Loucy (cell line): ENCODE measurements at regions not wholly inside any gene's neighbourhood (a gene's known extent, or its start where the extent isn't known, plus 50 kb on each side); places are given as distances from the start of the nearest gene placed in this dataset.

Experiments used
- EZH2phosphoT487 ChIP-seq: fragments of 200-600 bp; IDR thresholded peaks from 2 replicates; pipeline ENCODE4 v1.6.1; 2018; ENCODE audit warnings: antibody characterized with exemption, mild to moderate bottlenecking, moderate library complexity, borderline replicate concordance
- TF ChIP-seq, protein P1 (sequence below): fragments of 200-600 bp; sonication (generic); conservative IDR thresholded peaks from 2 replicates; pipeline ENCODE4 v1.5.1; 2014; ENCODE audit warnings: mild to moderate bottlenecking, antibody characterized with exemption, low read length

DNA sequence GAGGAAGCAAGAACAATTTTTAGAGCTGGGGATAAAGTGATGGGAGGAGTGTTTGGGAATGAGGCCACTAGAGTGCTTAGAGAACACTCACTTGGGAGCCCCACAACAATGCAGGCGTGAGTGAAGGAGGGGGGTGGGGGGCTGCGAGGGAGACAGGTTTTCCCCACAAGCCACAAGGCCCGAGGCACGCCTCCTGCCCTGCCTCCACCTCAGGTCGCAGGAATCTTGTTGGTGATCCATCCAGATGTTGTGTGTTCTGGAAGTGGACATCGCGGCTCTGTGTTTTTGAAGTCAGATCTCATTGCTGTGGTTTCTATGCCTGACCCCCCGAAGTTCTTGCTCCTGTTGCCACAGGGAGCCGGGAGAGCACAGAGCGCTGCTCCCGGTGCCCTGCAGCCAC, 178.0 kb upstream of the BMPER start:
- TF ChIP-seq, protein P1, sequence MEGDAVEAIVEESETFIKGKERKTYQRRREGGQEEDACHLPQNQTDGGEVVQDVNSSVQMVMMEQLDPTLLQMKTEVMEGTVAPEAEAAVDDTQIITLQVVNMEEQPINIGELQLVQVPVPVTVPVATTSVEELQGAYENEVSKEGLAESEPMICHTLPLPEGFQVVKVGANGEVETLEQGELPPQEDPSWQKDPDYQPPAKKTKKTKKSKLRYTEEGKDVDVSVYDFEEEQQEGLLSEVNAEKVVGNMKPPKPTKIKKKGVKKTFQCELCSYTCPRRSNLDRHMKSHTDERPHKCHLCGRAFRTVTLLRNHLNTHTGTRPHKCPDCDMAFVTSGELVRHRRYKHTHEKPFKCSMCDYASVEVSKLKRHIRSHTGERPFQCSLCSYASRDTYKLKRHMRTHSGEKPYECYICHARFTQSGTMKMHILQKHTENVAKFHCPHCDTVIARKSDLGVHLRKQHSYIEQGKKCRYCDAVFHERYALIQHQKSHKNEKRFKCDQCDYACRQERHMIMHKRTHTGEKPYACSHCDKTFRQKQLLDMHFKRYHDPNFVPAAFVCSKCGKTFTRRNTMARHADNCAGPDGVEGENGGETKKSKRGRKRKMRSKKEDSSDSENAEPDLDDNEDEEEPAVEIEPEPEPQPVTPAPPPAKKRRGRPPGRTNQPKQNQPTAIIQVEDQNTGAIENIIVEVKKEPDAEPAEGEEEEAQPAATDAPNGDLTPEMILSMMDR, result no peak
- TF ChIP-seq EZH2phosphoT487, result no peak
